Activated CD4-positive, CD25-positive, alpha-beta regulatory T cell treated with anti-CD3 and anti-CD28 coated beads, Interleukin-2, amount 50 U/mL, for 72 hours (primary cell): ENCODE measurements at regions not wholly inside any gene's neighbourhood (a gene's known extent, or its start where the extent isn't known, plus 50 kb on each side); places are given as distances from the start of the nearest gene placed in this dataset.

Experiments used
- DNase-seq: peaks from one replicate; pipeline ENCODE4 v3.0.0; 2021

- DNase-seq, result peak; percentile 44
Observed at GRCh38 chr20:20824924-20825584, 112.6 kb upstream of the RALGAPA2 start.

GRCh38 chr20:20823476-20823881 lies 111.0 kb upstream of the RALGAPA2 start:
- no peak for DNase-seq

GRCh38 chr20:20821484-20822260 lies 109.2 kb upstream of the RALGAPA2 start:
- DNase-seq, result no peak

- DNase-seq, result no peak
Observed at GRCh38 chr20:20820785-20821483, 108.5 kb upstream of the RALGAPA2 start.

GRCh38 chr20:20820104-20820503 lies 107.7 kb upstream of the RALGAPA2 start:
- no peak for DNase-seq

GRCh38 chr20:20816969-20817755 lies 104.7 kb upstream of the RALGAPA2 start:
- no peak for DNase-seq

- no peak for DNase-seq
Observed at GRCh38 chr20:20815711-20816455, 103.4 kb upstream of the RALGAPA2 start.

- DNase-seq, result no peak
Observed at GRCh38 chr20:20814685-20815084, 102.2 kb upstream of the RALGAPA2 start.

GRCh38 chr20:20812136-20812535 lies 99.7 kb upstream of the RALGAPA2 start:
- no peak for DNase-seq

GRCh38 chr20:20808016-20808415 lies 95.6 kb upstream of the RALGAPA2 start:
- no peak for DNase-seq

GRCh38 chr20:20806121-20807095 lies 94.0 kb upstream of the RALGAPA2 start:
- DNase-seq, result no peak

- DNase-seq, result no peak
Observed at GRCh38 chr20:20803011-20803410, 90.6 kb upstream of the RALGAPA2 start.

- DNase-seq, result no peak
Observed at GRCh38 chr20:20802328-20802727, 89.9 kb upstream of the RALGAPA2 start.

- DNase-seq, result no peak
Observed at GRCh38 chr20:20799716-20800312, 87.4 kb upstream of the RALGAPA2 start.

- DNase-seq, result no peak
Observed at GRCh38 chr20:20797521-20798310, 85.3 kb upstream of the RALGAPA2 start.

- DNase-seq, result no peak
Observed at GRCh38 chr20:20796766-20797440, 84.5 kb upstream of the RALGAPA2 start.

- no peak for DNase-seq
Observed at GRCh38 chr20:20795721-20796120, 83.3 kb upstream of the RALGAPA2 start.

- no peak for DNase-seq
Observed at GRCh38 chr20:20795119-20795518, 82.7 kb upstream of the RALGAPA2 start.

GRCh38 chr20:20793591-20793990 lies 81.1 kb upstream of the RALGAPA2 start:
- no peak for DNase-seq
